GM23338 (cell line): ENCODE measurements at regions not wholly inside any gene's neighbourhood (a gene's known extent, or its start where the extent isn't known, plus 50 kb on each side); places are given as distances from the start of the nearest gene placed in this dataset.

ENCODE experiments used
- CREB1 ChIP-seq: fragments of 250-450 bp; sonication (Bioruptor Pico); IDR thresholded peaks from 2 replicates; pipeline ENCODE4 v1.5.0; 2020; ENCODE audit warnings: low read depth, mild to moderate bottlenecking, moderate library complexity
- CTCF ChIP-seq, 2 experiments: fragments of 200-600 bp in 1 of 2; sonication (generic) in 1 of 2; conservative IDR thresholded peaks; 2 replicates each; pipeline versions ENCODE4 v1.5.1 to v1.6.1; 2016 to 2017; ENCODE audit warnings: antibody characterized with exemption in 2 of 2, low read depth in 2 of 2, mild to moderate bottlenecking in 2 of 2, moderate library complexity in 1 of 2
- ETS1 ChIP-seq: IDR thresholded peaks from 2 replicates; pipeline ENCODE4 v1.6.1; 2016; ENCODE audit warnings: antibody characterized with exemption
- EZH2 ChIP-seq: fragments of 200-600 bp; sonication (generic); IDR thresholded peaks from one replicate; pipeline ENCODE4 v1.8.0; 2017; ENCODE audit warnings: antibody characterized with exemption, mild to moderate bottlenecking, low read depth; ENCODE audit not compliant: unreplicated experiment
- EZH2phosphoT487 ChIP-seq: fragments of 200-600 bp; sonication (generic); IDR thresholded peaks from one replicate; pipeline ENCODE4 v1.8.1; 2018; ENCODE audit warnings: antibody characterized with exemption; ENCODE audit not compliant: unreplicated experiment
- JUNB ChIP-seq: IDR thresholded peaks from one replicate; pipeline ENCODE4 v1.6.1; 2016; ENCODE audit warnings: antibody characterized with exemption; ENCODE audit not compliant: unreplicated experiment
- NANOG ChIP-seq: IDR thresholded peaks from 2 replicates; pipeline ENCODE4 v1.6.1; 2016; ENCODE audit warnings: antibody characterized with exemption, borderline replicate concordance
- POLR2AphosphoS5 ChIP-seq: IDR thresholded peaks from 2 replicates; pipeline ENCODE4 v1.6.1; 2016; ENCODE audit warnings: antibody characterized with exemption, low read depth
- REST ChIP-seq: IDR thresholded peaks from one replicate; pipeline ENCODE4 v1.6.1; 2018; ENCODE audit warnings: antibody characterized with exemption; ENCODE audit not compliant: unreplicated experiment
- STAT1 ChIP-seq: IDR thresholded peaks from one replicate; pipeline ENCODE4 v1.6.1; 2016; ENCODE audit warnings: antibody characterized with exemption; ENCODE audit not compliant: unreplicated experiment
- ZNF114 ChIP-seq: fragments of 250-450 bp; sonication (Bioruptor Pico); IDR thresholded peaks from 2 replicates; pipeline ENCODE4 v1.5.0; 2020; ENCODE audit warnings: mild to moderate bottlenecking, moderate library complexity
- ZNF331 ChIP-seq: fragments of 250-450 bp; sonication (Bioruptor Pico); IDR thresholded peaks from 2 replicates; pipeline ENCODE4 v1.5.0; 2020; ENCODE audit warnings: low read depth, mild to moderate bottlenecking, moderate library complexity

- no peak for TF ChIP-seq CTCF (conservative IDR thresholded peaks at IDR 0.05; ENCODE audit: low read depth in 2 of 2)
- no peak for TF ChIP-seq POLR2AphosphoS5
- no peak for TF ChIP-seq EZH2
- TF ChIP-seq EZH2phosphoT487, result no peak
- no peak for TF ChIP-seq ETS1
- no peak for TF ChIP-seq JUNB
- TF ChIP-seq STAT1, result no peak
- TF ChIP-seq CREB1, result no peak
- no peak for TF ChIP-seq REST
- TF ChIP-seq NANOG, result no peak
- TF ChIP-seq ZNF331 (CRISPR knock-in tag), result no peak
- TF ChIP-seq ZNF114 (CRISPR knock-in tag), result no peak
Measured at GRCh38 chr1:80384083-80384830, 1377.7 kb upstream of the ADGRL4 start.
